Epithelial cell of esophagus (primary cell): ENCODE measurements at regions not wholly inside any gene's neighbourhood (a gene's known extent, or its start where the extent isn't known, plus 50 kb on each side); places are given as distances from the start of the nearest gene placed in this dataset.
A peak's percentile ranks its signal among the peaks of the same experiment; 100 is the strongest.

Source experiments
- DNase-seq: peaks from one replicate; pipeline ENCODE4 v3.0.0; 2010; ENCODE audit warnings: low read depth
- H3K4me3 ChIP-seq: 2 replicates; pipeline ENCODE4 v1.5.1; 2011; ENCODE audit warnings: mild to moderate bottlenecking, low read length, control low read depth
- CTCF ChIP-seq: IDR thresholded peaks from 2 replicates; pipeline ENCODE4 v1.5.1; 2011; ENCODE audit warnings: low read depth, mild to moderate bottlenecking, low read length, control low read depth, inconsistent platforms; ENCODE audit not compliant: insufficient read depth; ENCODE audit errors: missing control alignments

- DNase-seq, result peak; percentile 81
- TF ChIP-seq CTCF, result no peak
- no peak overlapping the region for H3K4me3 ChIP-seq
Observed at GRCh38 chr3:194738254-194739093, 52.8 kb downstream of the FAM43A start.

GRCh38 chr3:194739498-194740284, 54.0 kb downstream of the FAM43A start:
- DNase-seq, result peak; percentile 22
- H3K4me3 ChIP-seq, result no peak overlapping the region
- no peak for TF ChIP-seq CTCF

GRCh38 chr3:194740859-194741491, 55.3 kb downstream of the FAM43A start:
- H3K4me3 ChIP-seq, result no peak overlapping the region
- peak; percentile 60 for DNase-seq
- no peak for TF ChIP-seq CTCF

GRCh38 chr3:194741916-194742315, 56.2 kb downstream of the FAM43A start:
- DNase-seq, result no peak
- TF ChIP-seq CTCF, result no peak

GRCh38 chr3:194744826-194745225, 59.1 kb downstream of the FAM43A start:
- no peak for DNase-seq
- no peak overlapping the region for H3K4me3 ChIP-seq
- no peak for TF ChIP-seq CTCF

More at GRCh38 chr3:194741916-194742315, 56.2 kb downstream of the FAM43A start:
- H3K4me3 ChIP-seq, result no peak overlapping the region

GRCh38 chr3:194745422-194746184, 59.9 kb downstream of the FAM43A start:
- H3K4me3 ChIP-seq, result no peak overlapping the region
- no peak for TF ChIP-seq CTCF

More at GRCh38 chr3:194745422-194746184, 59.9 kb downstream of the FAM43A start:
- no peak for DNase-seq
